Heart left ventricle (tissue), 13 donors: ENCODE measurements at regions not wholly inside any gene's neighbourhood (a gene's known extent, or its start where the extent isn't known, plus 50 kb on each side); places are given as distances from the start of the nearest gene placed in this dataset.
"Not testable (repeated sequence)": the region's sequence is repeated elsewhere in the genome, so short reads cannot be mapped to it uniquely, and the experiment has no call there.

ENCODE experiments used
- CTCF ChIP-seq, 12 donors: fragments of 200-600 bp; sonication (generic) in 4 of 12; IDR thresholded peaks; one replicate each; pipeline versions ENCODE4 v1.5.0 to v1.8.0; 2018 to 2022; ENCODE audit warnings: antibody characterized with exemption in 12 of 12, mild to moderate bottlenecking in 5 of 12
- POLR2A ChIP-seq, 2 donors: fragments of 450-650 bp; IDR thresholded peaks; one replicate each; pipeline ENCODE4 v1.6.1; 2017; ENCODE audit warnings: antibody characterized with exemption in 2 of 2, mild to moderate bottlenecking in 2 of 2, moderate library complexity in 2 of 2
- donor health status: ischemic (EF 13 %, LVEDD 7.1; RV severe dilation, severe dysfunction).
- donor health status: DM: no; HTN: yes; CAD: no.
- donor health status: DM: no; HTN: no; CAD: no.
- donor health status: ischemic (EF 25% LVEDD 6.9; RV normal size, moderate dysfunction).
- donor health status: ischemic (EF 25% LVEDD 5.7; RV mildly dilated, moderate dysfunction).
- donor health status: ischemic (EF 35%, LVEDD 5.7; RV mildly dilated, moderate dysfunction).
- donor health status: nonischemic (EF 11% LVEDD 7.7; RV severe dilation, severe dysfunction).
- donor health status: DM: yes; HTN: yes; CAD: no.
- donor health status: PGD.
- donor health status: ischemic (EF 29% LVEDD 5.4; RV normal size, mild dysfunction).
- donor health status: nonischemic (EF 23%, LVEDD 6.1; RV moderate dilation, normal function).

- TF ChIP-seq CTCF, POLR2A (IDR thresholded peaks at IDR 0.05): not testable (repeated sequence)
Measured at GRCh38 chr3:31204796-31205056, 310.3 kb upstream of the GADL1 start.
